ENCODE measurements at regions not wholly inside any gene's neighbourhood (a gene's known extent, or its start where the extent isn't known, plus 50 kb on each side); places are given as distances from the start of the nearest gene placed in this dataset.

- 77 to 79% methylated on average over 1 of the region's 1 CpG for WGBS, 2 donors
- intact Hi-C loops (cut with DNase I; ENCODE audit: low total_unique reads), result no loop called here
- TF ChIP-seq CTCF (IDR thresholded peaks at IDR 0.05) (no peak), POLR2A (IDR thresholded peaks at IDR 0.05) (no peak)
- no peak for DNase-seq (ENCODE audit: low spot score in 2 of 2)
- no peak overlapping the region for H3K4me3 ChIP-seq (ENCODE audit: low read depth, poor library complexity, severe bottlenecking)
These were observed 177.3 kb upstream of the CCN2 start for GRCh38 chr6:132128424-132128823.

- TF ChIP-seq CTCF (IDR thresholded peaks at IDR 0.05) (no peak), POLR2A (IDR thresholded peaks at IDR 0.05) (no peak)
- WGBS, 2 donors, result 92 to 95% methylated on average over 2 of the region's 2 CpGs
- no peak for DNase-seq (ENCODE audit: low spot score in 2 of 2)
- no peak overlapping the region for H3K4me3 ChIP-seq (ENCODE audit: low read depth, poor library complexity, severe bottlenecking)
- intact Hi-C loops (cut with DNase I; ENCODE audit: low total_unique reads), result no loop called here
These were observed 175.0 kb upstream of the CCN2 start for GRCh38 chr6:132126150-132126549.

GRCh38 chr6:132122871-132123270, 171.7 kb upstream of the CCN2 start:
- no peak overlapping the region for H3K4me3 ChIP-seq (ENCODE audit: low read depth, poor library complexity, severe bottlenecking)
- no peak for DNase-seq (ENCODE audit: low spot score in 2 of 2)
- TF ChIP-seq POLR2A (IDR thresholded peaks at IDR 0.05) (no peak), CTCF (IDR thresholded peaks at IDR 0.05) (no peak)
- WGBS, 2 donors, result 74 to 76% methylated on average over 4 of the region's 4 CpGs
- intact Hi-C loops (cut with DNase I; ENCODE audit: low total_unique reads), result no loop called here

- no peak overlapping the region for H3K4me3 ChIP-seq (ENCODE audit: low read depth, poor library complexity, severe bottlenecking)
- no peak for DNase-seq (ENCODE audit: low spot score in 2 of 2)
- intact Hi-C loops (cut with DNase I; ENCODE audit: low total_unique reads), result no loop called here
- no peak for TF ChIP-seq POLR2A (IDR thresholded peaks at IDR 0.05)
- no peak for TF ChIP-seq CTCF (IDR thresholded peaks at IDR 0.05)
These were observed 171.0 kb upstream of the CCN2 start for GRCh38 chr6:132122176-132122575.

GRCh38 chr6:132118144-132118543, 167.0 kb upstream of the CCN2 start:
- intact Hi-C loops (cut with DNase I; ENCODE audit: low total_unique reads), result no loop called here
- H3K4me3 ChIP-seq (ENCODE audit: low read depth, poor library complexity, severe bottlenecking), result no peak overlapping the region
- 94 to 96% methylated on average over 1 of the region's 1 CpG for WGBS, 2 donors
- TF ChIP-seq CTCF (IDR thresholded peaks at IDR 0.05) (no peak), POLR2A (IDR thresholded peaks at IDR 0.05) (no peak)
- no peak for DNase-seq (ENCODE audit: low spot score in 2 of 2)

GRCh38 chr6:132115714-132116366, 164.7 kb upstream of the CCN2 start:
- no peak for DNase-seq (ENCODE audit: low spot score in 2 of 2)
- intact Hi-C loops (cut with DNase I; ENCODE audit: low total_unique reads), result no loop called here
- no peak overlapping the region for H3K4me3 ChIP-seq (ENCODE audit: low read depth, poor library complexity, severe bottlenecking)
- 32 to 35% methylated on average over 7 of the region's 7 CpGs for WGBS, 2 donors
- no peak for TF ChIP-seq POLR2A (IDR thresholded peaks at IDR 0.05)
- TF ChIP-seq CTCF (IDR thresholded peaks at IDR 0.05), result no peak

Measured in lower leg skin (tissue), 4 donors.